ENCODE measurements at regions not wholly inside any gene's neighbourhood (a gene's known extent, or its start where the extent isn't known, plus 50 kb on each side); places are given as distances from the start of the nearest gene placed in this dataset.
"Not testable (repeated sequence)": the region's sequence is repeated elsewhere in the genome, so short reads cannot be mapped to it uniquely, and the experiment has no call there.

- not testable (repeated sequence) for DNase-seq
These were observed 146.8 kb upstream of the TRIB2 start for GRCh38 chr2:12569929-12570328.

- DNase-seq, result no peak
These were observed 139.6 kb upstream of the TRIB2 start for GRCh38 chr2:12577091-12577490.

- DNase-seq, result no peak
These were observed 139.0 kb upstream of the TRIB2 start for GRCh38 chr2:12577567-12578253.

GRCh38 chr2:12579018-12579417 is 137.7 kb upstream of the TRIB2 start:
- DNase-seq, result no peak

- no peak for DNase-seq
These were observed 132.4 kb upstream of the TRIB2 start for GRCh38 chr2:12584338-12584737.

- no peak for DNase-seq
These were observed 131.0 kb upstream of the TRIB2 start for GRCh38 chr2:12585784-12586183.

GRCh38 chr2:12587228-12587627 is 129.5 kb upstream of the TRIB2 start:
- DNase-seq, result no peak

GRCh38 chr2:12587729-12588522 is 128.8 kb upstream of the TRIB2 start:
- no peak for DNase-seq

- no peak for DNase-seq
These were observed 127.8 kb upstream of the TRIB2 start for GRCh38 chr2:12588986-12589385.

GRCh38 chr2:12589802-12590320 is 126.9 kb upstream of the TRIB2 start:
- DNase-seq, result no peak

GRCh38 chr2:12592296-12592695 is 124.4 kb upstream of the TRIB2 start:
- no peak for DNase-seq

GRCh38 chr2:12594590-12594989 is 122.1 kb upstream of the TRIB2 start:
- no peak for DNase-seq

GRCh38 chr2:12596771-12597170 is 120.0 kb upstream of the TRIB2 start:
- no peak for DNase-seq

- DNase-seq, result no peak
These were observed 119.1 kb upstream of the TRIB2 start for GRCh38 chr2:12597610-12598009.

GRCh38 chr2:12602661-12603060 is 114.1 kb upstream of the TRIB2 start:
- DNase-seq, result no peak

GRCh38 chr2:12603781-12604295 is 112.9 kb upstream of the TRIB2 start:
- DNase-seq, result no peak

GRCh38 chr2:12604341-12604740 is 112.4 kb upstream of the TRIB2 start:
- DNase-seq, result no peak

GRCh38 chr2:12605366-12605765 is 111.4 kb upstream of the TRIB2 start:
- no peak for DNase-seq

GRCh38 chr2:12605936-12606335 is 110.8 kb upstream of the TRIB2 start:
- no peak for DNase-seq

GRCh38 chr2:12606472-12607000 is 110.2 kb upstream of the TRIB2 start:
- no peak for DNase-seq

GRCh38 chr2:12607971-12608370 is 108.8 kb upstream of the TRIB2 start:
- no peak for DNase-seq

GRCh38 chr2:12610314-12610713 is 106.4 kb upstream of the TRIB2 start:
- no peak for DNase-seq

GRCh38 chr2:12612168-12612567 is 104.6 kb upstream of the TRIB2 start:
- no peak for DNase-seq

GRCh38 chr2:12612671-12613070 is 104.1 kb upstream of the TRIB2 start:
- DNase-seq, result no peak

Measured in NCI-H2029 (cell line).